ENCODE measurements at regions not wholly inside any gene's neighbourhood (a gene's known extent, or its start where the extent isn't known, plus 50 kb on each side); places are given as distances from the start of the nearest gene placed in this dataset.

GRCh38 chr3:110793611-110794010 lies 278.0 kb upstream of the NECTIN3 start:
- DNase-seq: no peak
- Histone ChIP-seq H3K4me3 (ENCODE audit: low read depth, low read length) (no peak overlapping the region), H3K36me3 (no peaks in the 10 kb centered on the region), H3K9me3 (ENCODE audit: severe bottlenecking) (no peaks in the 10 kb centered on the region), H3K27me3 (ENCODE audit: insufficient read depth, low read depth, severe bottlenecking) (no peaks in the 10 kb centered on the region), H3K27ac (no peak overlapping the region)
- TF ChIP-seq CTCF (IDR thresholded peaks at IDR 0.05; ENCODE audit: low read depth, low read length): no peak

- DNase-seq: no peak
- Histone ChIP-seq H3K36me3 (no peaks in the 10 kb centered on the region), H3K4me3 (ENCODE audit: low read depth, low read length) (no peak overlapping the region), H3K27me3 (ENCODE audit: insufficient read depth, low read depth, severe bottlenecking) (no peaks in the 10 kb centered on the region), H3K9me3 (ENCODE audit: severe bottlenecking) (no peaks in the 10 kb centered on the region), H3K27ac (no peak overlapping the region)
- no peak for TF ChIP-seq CTCF (IDR thresholded peaks at IDR 0.05; ENCODE audit: low read depth, low read length)
These were observed 276.5 kb upstream of the NECTIN3 start for GRCh38 chr3:110795163-110795562.

GRCh38 chr3:110799271-110799670 lies 272.3 kb upstream of the NECTIN3 start:
- Histone ChIP-seq H3K9me3 (ENCODE audit: severe bottlenecking) (no peaks in the 10 kb centered on the region), H3K27me3 (ENCODE audit: insufficient read depth, low read depth, severe bottlenecking) (no peaks in the 10 kb centered on the region), H3K4me3 (ENCODE audit: low read depth, low read length) (no peak overlapping the region), H3K27ac (no peak overlapping the region), H3K36me3 (no peaks in the 10 kb centered on the region)
- TF ChIP-seq CTCF (IDR thresholded peaks at IDR 0.05; ENCODE audit: low read depth, low read length): no peak
- DNase-seq: no peak

DNA sequence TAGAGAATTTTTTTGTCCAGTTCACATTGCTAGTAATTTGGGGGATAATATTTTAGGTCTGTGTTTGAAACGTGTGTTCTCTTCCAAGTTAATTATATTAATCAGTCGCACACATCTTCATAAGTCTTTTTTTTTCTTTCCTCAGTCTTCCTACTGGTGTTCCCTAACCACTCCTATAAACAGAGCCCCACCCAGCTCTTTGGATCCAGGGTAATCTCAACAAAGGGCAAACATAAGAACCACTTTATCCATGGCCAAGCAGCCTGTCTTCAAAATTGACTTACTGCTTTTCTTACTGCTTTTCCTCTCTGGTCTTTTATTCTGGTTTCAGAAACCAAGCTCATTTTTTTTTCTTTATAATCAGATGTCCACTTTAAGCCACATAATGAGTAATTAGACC lies 266.8 kb upstream of the NECTIN3 start:
- Histone ChIP-seq H3K27ac (no peak overlapping the region), H3K36me3 (no peaks in the 10 kb centered on the region), H3K9me3 (ENCODE audit: severe bottlenecking) (no peaks in the 10 kb centered on the region), H3K4me3 (ENCODE audit: low read depth, low read length) (no peak overlapping the region), H3K27me3 (ENCODE audit: insufficient read depth, low read depth, severe bottlenecking) (no peaks in the 10 kb centered on the region)
- no peak for DNase-seq
- no peak for TF ChIP-seq CTCF (IDR thresholded peaks at IDR 0.05; ENCODE audit: low read depth, low read length)

DNA sequence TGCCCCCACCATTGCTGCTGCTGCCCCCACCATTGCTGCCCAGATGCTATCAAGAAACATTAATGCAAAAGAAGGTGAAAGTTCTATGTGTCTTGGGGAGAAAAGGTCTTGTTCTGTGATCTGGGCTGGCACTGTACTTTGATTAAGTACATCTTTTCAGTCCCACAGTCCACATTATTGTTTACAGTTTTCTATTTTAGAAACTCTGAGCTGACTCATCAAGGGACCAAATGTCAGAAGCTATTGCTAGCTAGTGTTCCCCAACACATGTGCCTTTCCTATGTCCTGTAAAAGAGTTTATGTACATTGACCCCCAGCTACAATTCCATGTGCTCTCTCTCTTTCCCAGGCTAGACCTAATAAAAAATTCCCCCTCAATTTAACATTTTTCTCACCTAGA lies 264.7 kb upstream of the NECTIN3 start:
- Histone ChIP-seq H3K9me3 (ENCODE audit: severe bottlenecking) (no peaks in the 10 kb centered on the region), H3K27ac (no peak overlapping the region), H3K4me3 (ENCODE audit: low read depth, low read length) (no peak overlapping the region), H3K36me3 (no peaks in the 10 kb centered on the region), H3K27me3 (ENCODE audit: insufficient read depth, low read depth, severe bottlenecking) (no peaks in the 10 kb centered on the region)
- DNase-seq: no peak
- no peak for TF ChIP-seq CTCF (IDR thresholded peaks at IDR 0.05; ENCODE audit: low read depth, low read length)

DNA sequence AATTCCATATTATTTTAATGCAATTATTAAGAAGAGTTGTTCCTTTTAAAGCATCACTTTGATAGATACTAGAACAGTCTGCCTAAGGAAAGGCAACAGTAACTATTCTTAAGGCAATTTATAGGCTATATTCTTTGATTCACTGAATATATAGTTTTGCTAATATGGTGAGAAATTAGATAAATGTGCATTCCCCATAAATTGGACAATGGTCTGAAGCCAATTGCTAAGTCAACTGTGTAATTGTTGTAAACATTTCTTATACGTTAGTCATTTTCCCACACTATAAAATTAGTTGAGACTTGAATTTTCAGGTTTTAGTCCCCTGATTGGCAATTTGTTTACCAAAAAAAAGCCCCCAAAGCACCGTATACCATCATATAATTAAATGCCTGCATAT lies 263.0 kb upstream of the NECTIN3 start:
- Histone ChIP-seq H3K27me3 (ENCODE audit: insufficient read depth, low read depth, severe bottlenecking) (no peaks in the 10 kb centered on the region), H3K9me3 (ENCODE audit: severe bottlenecking) (no peaks in the 10 kb centered on the region), H3K27ac (no peak overlapping the region), H3K4me3 (ENCODE audit: low read depth, low read length) (no peak overlapping the region), H3K36me3 (no peaks in the 10 kb centered on the region)
- TF ChIP-seq CTCF (IDR thresholded peaks at IDR 0.05; ENCODE audit: low read depth, low read length): no peak
- no peak for DNase-seq

All from WERI-Rb-1 (cell line).